ENCODE measurements at regions not wholly inside any gene's neighbourhood (a gene's known extent, or its start where the extent isn't known, plus 50 kb on each side); places are given as distances from the start of the nearest gene placed in this dataset.

DNA sequence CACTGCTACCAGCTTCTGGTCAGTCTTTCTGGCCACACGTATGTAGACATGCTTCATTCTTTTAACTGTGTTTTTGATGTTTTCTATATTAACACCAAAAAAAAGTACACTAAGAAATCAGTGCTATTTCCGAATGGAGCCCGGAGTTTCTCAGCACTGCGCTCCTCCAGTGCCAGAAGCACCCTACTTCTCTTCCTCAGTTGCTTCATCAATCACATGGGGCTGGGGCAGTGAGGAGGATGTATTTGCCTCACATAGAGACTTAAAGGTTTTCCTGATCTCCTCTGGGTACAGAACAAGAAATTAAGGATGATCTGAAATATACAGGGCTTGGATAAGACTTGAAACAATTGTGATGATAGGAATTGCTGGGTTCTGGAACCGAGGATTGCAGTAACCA, 148.0 kb downstream of the ERCC6L2 start:
- DNase-seq (ENCODE audit: extremely low spot score, insufficient read length, low read depth): no peak
- no peak for FAIRE-seq

DNA sequence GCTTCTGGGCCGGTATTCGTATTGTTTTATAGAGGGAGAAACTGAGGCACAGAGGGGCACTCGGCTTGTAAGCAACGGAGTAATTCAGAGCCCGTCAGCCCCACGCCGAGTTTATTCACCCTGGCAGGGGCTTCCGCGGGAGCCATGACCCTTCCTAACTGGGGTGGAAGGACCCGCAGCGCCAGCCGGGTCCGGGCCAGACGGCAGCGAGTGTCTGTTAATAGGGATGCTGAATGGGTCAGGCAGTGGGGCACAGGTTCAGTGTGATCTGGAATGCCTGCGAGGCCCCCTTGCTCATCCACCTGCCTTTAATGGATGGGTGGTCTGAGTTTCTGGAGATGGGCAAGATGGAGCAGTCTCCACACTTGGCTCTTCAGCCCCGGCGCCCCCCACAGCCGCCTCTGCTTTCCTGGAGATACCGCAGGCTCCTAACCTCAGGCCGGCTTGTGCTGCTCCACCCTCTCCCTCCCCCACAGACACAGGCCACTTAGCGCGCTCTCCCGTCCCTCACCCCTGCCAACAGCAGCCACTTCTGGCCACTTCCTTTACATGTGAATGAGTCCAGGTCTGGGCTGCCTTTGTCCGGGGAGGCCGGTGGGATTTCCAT, 147.1 kb downstream of the ERCC6L2 start:
- DNase-seq (ENCODE audit: extremely low spot score, insufficient read length, low read depth): no peak
- no peak for FAIRE-seq

DNA sequence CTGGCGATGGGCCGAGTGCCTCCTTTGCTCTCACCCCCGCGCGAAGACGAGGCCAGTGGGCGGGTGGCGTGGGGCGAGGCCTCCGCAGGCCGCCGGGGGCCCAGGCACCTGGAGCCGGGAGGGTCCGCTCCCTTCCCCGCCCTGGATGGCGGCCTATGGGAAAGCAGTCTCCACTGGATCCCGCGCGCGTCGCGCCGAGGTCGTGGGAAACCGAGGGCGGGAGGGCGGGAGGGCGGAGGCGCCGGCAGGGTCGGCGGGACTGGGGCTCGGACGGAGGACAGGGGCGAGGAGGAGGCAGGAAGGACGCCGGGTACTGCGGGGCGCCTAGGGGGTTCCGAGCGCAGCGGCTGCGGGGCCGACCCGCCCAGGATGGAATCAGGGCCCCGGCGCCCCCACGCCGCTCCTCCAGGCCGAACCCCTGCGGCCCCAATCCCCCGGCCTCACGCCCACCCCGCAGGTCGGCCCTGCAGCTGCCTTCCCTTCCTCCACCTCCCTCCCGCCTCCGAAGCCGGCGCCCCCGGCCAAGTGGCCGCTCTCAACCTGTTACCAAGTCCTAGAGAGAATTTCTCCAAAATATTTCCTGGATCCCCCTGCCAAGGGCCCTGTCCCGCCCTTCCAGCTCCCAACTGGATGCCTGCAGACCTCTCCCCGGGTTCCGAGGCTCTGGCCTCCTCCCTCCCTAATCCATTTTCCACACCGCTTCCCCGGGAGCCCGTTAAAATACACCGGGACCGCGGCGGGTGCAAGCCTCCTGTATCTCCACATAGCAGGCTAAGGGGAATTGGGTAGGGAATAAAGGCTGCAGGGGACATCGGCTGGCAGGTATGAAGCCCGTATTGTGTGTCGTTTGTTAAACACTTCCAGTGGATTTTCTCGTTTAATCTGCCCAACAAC, 146.3 kb downstream of the ERCC6L2 start:
- DNase-seq (ENCODE audit: extremely low spot score, insufficient read length, low read depth) (no peak), FAIRE-seq (no peak)

DNA sequence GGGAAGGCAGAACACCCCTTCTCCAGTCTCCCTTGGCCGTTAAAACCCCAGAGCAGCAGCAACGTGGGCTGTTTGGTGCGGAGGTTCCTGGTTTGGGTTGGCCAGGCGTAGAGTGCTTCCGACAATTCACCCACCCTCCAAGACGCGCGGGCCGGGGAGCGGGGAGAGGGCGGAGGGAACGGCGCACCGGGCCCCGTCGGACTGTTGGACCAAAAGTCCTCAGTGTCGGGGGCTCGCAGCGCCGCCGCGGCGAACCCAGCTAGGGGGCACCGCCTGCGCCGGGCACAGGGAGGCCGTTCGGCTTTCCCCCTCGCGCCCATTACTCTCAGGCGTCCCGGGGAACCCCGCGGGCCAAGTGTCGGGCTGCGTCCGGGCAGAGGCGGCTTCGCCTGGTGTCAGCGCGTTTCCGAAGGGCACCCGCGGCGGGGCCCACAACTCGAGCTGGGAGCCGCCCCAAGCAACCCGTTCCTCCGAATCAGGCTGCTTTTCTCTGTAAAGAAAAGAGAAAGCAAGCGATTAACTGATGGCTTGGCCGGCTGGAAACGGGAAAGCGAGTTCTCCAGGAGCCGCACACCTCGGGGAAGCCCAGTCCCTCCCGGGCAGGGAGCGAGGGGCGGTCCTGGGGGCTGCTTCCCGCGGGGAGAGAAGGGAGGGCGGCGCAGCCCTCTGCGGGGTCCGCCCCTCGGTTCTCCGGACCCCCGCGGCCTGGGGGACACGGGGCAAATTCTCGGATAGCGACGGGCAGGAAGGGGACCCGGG, 145.5 kb downstream of the ERCC6L2 start:
- FAIRE-seq (no peak), DNase-seq (ENCODE audit: extremely low spot score, insufficient read length, low read depth) (no peak)

DNA sequence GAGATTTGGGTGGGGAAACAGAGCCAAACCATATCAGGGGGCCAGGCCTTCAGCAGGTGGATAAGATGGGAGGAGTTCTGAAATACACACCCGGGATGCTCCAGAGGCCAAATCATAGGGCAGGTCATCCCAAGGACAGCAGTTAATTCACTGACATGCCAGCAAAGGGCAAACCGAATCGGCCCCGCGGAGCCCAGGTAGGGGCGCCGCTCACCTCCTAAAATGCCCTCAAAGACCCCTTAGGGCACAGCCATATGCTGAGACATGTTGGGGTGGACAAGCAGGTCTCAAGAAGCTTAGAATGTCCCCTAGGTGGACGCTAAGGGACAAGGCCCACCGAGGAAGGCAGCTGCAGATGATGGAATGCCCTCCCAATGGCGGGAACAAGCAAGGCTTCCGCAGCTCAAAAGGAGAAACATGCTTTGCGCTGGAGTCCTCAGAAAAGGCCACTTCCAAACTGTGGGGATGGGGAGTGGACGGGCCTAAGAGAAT, 144.9 kb downstream of the ERCC6L2 start:
- DNase-seq (ENCODE audit: extremely low spot score, insufficient read length, low read depth) (no peak), FAIRE-seq (no peak)

Measured in GM18507 (cell line).